DMS79 (cell line): ENCODE measurements at regions not wholly inside any gene's neighbourhood (a gene's known extent, or its start where the extent isn't known, plus 50 kb on each side); places are given as distances from the start of the nearest gene placed in this dataset.

ENCODE experiments used
- DNase-seq: peaks from one replicate; lab custom pipeline; 2025; lab: John Stamatoyannopoulos, UW

DNA sequence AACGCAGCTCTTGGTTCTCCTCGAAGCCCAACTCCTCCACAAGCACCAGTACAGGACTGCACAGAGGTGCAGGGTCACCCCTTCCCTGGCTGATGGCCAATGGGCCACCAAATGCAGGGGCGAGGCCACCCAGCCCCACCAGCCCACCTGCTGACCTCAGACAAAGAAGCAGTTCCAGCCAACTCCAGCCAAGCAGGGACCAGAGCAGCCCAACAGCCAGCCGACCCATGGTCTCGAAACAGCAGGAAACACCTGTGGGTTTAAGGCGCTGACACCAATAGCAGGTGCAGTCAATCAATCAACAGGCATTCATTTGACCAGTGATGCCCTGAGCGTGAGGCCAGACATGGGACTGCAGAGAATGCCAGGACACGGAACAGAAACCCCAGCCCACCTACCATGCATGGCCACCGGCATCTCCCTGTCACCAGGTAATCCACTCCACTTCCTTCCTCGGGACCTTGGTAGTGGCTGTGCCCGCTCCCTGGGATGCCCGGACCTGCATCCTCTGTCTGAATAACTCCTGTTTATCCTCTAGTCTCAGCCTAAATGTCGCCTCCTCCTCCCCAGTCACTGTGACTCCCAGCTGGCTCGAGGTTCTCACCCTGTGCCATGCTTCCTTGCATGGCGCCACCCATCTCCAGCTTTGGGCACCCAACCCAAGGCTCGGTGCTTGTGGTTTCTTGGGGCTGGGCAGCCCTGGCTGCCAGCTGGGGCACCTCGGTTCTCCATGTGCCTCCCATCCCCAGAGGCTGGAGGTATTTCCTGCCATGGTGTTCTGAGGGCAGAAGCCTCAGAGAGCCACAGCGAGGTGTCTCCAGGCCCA is 1475.4 kb downstream of the BRD1 start:
- DNase-seq = no peak

DNA sequence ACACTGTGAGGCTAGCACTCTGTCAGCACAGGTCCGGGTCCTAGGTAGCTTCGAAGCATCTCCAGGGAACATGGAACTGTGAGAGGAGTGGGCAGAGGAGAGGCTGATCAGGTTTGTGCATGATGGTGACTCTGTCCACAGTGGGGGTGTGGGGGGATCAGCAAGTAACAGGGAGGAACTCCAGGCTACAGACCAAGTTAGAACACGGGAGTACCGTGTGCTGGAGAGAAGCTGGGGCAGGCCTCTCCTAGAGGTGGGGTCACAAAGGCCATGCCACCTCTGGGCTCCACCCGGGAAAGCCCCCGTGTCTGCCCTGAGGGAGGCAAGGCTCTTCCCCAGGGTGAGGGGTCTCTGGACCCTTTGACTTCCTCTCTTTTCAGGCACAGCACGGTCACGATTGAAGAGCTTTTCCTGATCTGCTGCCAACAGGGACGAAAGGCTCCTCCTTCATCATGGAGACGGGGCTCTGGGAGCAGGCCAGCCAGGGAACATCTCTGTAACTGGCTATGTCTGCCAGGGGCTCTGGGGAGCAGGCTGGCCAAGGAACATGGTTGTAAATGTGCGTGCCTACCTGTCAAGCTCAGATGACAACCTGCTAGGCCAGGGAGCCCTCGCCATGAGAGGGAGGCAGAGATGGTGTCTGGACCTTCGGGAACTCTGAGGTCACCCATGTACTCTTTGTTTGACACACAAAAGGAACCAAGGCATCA is 1476.1 kb downstream of the BRD1 start:
- no peak for DNase-seq

DNA sequence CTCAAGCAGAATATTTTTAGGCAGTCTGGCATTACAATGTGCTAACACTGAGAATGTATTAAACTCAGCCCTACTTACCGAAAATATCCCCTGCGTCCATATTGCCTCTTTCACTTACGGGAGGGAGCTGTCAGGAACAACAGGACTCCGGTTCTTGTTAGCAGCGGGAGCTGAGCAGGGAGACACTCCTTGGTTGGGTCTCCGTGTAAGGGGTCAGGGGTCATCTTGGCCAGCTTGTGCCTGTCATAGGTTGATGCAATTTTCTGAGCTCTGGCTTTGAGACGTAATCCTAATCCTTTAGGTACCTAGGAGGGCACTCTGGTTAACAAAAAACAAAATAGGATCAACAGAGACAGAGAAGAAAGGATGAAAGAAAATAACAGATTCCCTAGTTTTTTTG is 1477.2 kb downstream of the BRD1 start:
- DNase-seq = no peak

DNA sequence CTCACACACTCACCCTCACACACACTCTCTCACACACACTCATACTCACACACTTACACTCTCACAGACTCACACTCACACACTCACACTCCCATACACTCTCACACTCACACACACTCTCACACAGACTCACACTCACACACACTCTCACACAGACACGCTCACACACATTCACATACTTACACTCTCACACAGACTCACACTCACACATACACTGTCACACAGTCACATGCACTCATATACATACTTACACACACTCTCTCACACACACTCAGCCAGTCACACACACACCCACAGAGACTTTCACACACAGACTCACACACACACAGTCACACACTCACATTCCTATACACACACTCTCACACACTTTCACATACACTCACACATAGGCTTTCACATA is 1478.8 kb downstream of the BRD1 start:
- no peak for DNase-seq

DNA sequence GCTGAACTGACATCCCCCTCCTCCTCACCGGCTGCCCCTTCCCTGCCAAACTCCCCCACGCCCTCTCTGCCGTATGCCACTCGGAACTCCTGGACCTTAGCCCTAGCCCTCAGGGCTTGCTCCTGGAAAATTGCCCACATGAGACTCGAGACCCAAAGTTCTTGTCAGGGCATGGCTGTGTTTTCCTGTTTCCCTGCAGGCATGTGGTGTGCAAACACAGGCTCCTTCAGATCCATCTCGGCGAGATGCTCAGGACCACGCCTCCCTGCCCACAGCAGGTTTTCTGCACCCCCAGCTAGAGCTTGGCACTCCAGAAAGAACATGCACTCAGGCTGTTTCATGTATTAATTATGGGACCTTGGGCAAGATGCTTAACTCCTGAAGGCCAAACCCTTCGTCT is 1480.4 kb downstream of the BRD1 start:
- DNase-seq = peak; percentile 64

DNA sequence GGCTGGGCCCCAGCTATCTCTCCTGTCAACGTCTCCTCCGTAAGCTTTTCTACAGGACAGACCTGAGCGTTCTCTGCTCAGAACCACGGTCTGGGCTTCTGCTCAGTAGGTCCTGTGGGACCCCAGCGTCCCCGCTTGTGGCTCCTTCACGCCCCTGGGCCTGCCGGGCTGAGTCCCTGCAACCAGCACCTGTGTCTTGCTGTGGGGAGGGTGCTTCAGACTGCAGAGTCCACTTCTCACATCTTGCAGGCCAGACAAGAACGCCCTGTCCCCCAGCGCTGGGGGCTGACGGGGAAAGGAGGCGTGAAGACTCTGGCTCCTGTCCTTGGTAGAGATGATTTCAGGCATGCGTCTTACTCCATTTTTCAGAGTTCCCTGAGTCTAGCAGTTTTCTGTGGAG is 1480.8 kb downstream of the BRD1 start:
- DNase-seq = no peak

DNA sequence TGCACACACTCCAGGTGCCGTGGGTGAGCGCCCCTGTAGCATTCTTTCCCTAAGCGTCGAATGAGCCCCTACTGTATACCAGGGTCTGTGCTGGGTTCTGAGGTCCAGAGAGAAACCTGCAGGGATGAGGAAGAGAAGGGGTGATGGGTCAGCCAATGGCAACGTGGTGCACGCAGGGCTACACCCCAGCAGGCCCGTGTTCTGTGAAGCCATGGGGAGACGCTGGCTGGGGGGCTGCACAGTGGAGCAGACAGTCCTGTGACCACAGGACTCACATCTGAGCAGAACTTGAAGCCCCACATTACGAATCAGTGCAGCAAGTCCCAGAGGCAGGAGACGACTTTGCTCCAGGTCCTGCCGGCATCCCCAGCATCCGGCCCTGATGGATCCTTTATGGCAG is 1481.4 kb downstream of the BRD1 start:
- DNase-seq = no peak

DNA sequence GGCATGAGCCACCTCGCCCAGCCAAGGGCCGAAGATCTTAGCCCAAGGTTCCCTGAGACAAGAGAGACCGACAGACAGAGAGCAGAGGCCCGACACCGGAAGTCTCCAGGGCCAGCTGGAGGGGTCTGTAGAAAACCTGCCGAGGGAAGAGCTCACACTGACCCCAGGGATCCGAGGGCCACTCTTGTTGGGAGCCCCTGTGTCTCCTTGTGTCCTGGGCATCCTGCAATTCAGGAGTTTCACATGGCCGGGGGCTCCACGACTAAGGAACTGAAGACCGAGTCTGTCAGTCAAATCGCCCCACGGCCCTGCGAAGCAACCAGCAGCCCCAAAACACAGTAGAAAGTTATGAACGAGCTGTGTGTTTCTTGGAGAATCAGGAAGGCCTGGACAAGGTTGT is 1482.0 kb downstream of the BRD1 start:
- DNase-seq = no peak

DNA sequence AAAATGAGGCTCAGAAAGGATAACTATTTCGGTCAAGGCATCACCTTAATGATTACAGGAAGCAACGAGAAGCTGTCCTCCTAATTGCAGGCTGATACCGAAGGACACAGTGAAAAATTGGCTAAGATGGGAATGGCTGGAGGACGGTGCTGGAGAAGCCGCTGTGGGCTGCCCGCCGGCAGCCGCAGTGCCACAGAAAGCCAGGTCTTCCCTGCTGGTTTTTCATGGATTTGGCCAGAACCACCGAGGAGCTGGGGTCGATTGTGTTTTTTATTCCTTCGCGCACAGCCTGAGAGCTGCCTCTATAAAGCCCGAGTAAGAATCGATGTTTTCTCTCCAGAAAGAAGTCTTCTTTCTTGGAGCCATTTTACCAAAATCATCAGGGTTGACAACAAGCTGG is 1484.2 kb downstream of the BRD1 start:
- no peak for DNase-seq

DNA sequence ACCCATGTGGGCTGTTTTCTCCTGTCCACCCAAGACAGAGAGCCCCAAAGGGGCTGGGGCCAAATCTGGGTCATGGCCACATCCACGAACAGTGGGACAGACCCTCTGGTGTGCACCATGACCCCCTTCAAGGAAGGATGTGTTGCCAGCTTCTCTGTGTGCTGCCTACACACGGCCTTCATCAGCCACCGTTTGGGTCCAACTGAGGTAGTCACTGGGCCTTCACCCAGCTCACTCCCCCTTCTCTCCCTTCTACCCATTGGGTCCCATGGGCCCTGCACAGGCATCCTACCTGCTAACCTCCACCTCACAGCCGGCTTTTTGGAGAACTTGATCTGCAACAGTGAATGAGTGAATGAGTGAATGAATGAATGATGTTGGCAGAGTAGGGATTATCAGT is 1484.9 kb downstream of the BRD1 start:
- no peak for DNase-seq

DNA sequence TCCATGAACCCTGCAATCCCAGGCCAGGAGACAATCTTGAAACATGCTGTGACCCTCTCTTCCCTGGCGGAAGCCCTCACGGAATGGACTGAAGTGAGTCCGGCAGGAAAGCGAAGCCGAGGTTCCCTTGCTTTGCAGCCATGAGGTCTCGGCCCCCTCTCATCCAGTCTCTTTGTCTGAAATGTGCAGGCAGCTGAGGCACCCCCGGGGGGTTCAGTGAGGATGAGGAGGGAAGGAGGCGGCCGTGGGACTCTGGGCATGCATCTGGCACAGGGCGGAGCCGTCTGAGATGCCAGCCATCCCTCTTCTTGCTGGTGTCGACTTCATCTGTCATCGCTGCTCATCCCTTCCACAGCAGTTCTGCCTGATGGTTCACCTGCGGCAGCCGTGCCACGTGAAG is 1485.7 kb downstream of the BRD1 start:
- DNase-seq = no peak

DNA sequence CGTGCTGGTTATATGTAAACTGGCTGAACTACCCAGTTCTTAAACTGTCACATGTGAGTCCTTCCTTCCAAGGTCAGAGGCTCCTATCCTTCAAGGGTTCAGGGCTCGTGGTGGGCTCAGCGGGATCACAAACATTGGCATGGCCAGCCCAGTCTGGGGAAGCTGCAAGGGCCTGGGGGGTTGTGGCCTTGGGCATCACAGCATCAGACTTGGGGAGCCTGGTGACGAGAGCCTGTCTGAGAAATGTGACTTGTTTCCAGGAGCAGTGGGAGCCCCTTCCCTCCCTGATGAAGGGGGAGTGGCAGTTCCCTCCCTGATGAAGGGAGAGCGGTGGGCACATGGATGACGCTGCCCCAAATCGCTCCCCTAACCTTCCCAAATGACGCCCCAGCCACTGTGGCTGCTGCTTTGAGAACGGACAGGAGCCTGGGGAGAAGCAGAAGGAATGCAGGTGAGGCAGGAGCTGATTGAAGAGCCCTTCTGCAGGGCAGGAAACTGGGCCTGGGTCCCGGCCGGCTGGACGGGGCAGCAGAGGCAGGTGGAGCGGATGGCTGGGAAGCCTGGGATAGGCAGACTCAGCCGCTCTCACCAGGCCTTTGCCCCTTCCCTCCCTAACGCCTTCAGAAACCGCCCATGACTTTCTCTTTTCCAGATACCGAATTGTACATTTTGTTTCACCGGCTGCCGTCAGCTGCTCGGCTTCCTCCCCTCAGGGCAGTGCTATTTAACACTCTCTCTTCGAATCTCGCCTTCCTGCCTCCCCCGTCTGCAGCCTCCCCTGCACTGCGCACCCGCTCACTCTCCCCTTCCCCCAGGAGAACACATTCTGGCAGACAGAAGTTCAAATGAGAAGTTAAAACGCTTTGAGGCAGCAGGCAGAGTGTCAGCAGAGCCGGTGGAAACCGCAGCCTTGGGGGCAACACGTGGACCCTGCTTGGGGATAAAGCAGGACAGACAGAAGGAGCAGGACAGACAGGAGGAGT is 1486.7 kb downstream of the BRD1 start:
- DNase-seq = no peak

DNA sequence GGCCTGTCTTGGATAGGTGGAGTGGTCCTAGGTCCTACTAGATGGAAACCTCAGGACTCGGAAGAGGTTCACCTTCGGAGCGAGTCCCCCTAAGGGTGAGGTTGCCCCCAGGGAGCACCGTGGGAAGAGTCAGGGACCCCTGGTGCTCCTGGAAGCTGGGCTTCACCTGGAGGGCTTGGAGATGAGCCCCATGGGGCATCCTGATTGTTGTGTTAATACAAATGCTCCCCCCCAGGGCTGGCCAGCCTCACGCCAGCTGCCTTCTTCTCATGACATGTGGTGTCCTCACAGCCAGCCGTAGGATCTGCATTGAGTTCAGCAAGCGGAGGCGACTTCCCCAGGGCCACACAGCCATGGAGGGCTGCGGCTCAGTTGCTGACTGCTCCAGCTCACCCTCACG is 1487.5 kb downstream of the BRD1 start:
- DNase-seq = no peak

DNA sequence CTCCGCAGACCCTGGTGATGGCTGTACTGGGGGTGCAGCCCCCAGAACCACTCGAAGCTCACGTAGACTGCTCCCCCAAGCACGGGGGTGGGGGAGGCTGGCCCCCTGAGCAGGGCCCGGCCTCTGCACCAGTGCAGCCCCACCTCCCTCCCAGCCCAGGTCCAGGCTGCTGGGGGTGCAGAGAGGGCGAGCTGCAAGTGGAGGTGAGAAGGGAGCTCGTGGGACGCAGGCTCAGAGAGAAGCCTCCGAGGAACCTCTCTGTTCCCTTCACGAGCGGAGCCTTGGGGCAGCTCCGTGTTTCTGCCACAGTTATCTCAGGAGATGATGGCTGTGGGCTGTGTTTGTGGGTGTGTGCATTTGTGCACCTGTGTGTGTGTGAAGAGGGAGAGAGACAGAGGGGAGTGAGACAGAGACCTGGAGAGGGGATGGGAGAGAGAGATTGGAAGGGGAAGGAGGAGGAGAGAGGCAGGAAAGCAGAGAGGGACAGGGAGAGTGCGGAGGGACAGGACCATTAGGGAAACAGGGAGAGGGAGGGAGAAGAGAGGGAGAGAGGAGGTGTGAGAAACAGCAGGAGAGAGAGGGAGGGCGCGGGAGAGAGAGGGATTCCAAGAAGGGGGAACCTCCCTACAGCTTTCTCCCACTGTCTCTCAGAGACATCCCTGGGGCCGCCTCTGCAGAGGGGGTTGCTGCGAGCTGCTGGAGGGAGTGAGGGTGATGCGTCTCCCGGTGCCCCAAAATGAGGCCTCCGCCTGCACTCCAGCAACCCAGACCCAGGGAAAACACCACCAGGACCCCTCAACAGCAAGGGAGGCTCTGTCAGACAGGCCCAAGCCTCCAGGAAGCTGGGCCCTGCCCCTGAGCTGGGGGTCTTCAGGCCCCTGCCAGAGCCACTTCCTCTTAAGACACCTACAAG is 1488.6 kb downstream of the BRD1 start:
- no peak for DNase-seq

DNA sequence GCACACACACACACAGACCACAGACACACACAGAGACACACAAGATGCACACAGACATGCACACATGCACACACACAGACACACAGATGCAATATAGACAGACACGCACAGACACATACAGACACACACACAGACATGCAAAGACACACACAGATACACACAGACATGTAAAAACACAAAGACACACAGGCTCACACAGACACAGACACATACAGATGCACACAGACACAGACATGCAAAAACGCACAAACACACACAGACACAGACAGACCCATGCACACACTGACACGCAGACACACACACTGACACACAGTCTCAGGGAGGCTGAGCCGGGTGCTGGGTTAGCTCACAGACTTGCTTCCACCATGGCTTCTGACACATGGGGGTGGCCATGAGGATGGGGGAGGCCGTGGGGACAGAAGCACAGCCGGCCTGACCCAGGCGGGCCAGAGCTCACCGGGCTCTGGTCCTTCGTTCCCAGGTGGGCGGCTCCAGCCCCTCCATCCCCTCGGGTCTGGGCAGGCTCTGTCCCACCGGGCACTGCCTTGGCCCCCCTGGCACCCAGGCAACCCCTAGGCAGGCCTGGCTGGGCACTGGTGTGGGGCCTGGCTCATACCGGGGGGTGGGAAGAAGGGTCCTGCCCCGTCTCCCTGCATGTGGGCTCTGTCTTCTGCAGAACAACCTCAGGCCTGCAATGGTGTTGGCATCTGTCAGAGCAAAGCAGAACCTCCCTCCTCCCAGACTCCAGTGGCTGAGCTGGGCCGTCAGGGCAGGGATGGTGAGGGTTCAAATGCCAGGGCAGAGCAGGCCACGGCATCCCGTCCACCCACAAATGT is 1489.5 kb downstream of the BRD1 start:
- no peak for DNase-seq

DNA sequence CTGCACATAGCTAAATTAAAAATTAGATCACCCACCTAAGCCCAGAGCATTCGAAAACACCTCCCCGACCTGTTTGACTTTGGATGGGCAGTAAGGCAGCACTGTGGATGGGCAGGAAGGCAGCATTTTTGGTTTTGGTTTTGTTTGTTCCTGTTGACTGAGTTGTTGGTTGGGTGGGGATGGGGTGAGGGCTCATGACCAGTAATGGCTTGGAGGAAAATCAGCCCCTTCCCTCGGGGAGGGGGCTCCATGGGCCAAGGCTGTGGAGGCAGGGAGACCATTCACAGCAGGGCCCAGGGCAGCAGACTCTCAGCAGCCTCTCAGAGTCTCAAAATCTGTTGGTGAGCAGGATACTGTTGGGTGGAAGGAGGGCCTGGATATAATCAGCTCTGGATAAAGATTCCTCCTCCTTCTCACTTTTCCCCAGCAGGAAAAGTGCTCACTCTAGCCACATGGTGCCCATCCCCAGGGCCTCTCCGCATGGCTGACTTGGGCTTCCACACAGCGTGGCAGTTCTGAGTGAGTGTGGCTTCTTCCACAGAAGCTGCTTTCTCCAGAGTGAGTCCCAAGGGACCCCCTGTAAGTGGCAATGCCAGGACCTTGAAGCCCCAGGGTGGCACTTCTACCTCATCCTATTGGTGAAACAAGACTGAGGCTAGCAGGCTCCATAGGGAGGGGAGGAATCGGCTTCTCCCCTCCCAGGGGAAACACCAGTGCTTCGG is 1491.2 kb downstream of the BRD1 start:
- DNase-seq = no peak

DNA sequence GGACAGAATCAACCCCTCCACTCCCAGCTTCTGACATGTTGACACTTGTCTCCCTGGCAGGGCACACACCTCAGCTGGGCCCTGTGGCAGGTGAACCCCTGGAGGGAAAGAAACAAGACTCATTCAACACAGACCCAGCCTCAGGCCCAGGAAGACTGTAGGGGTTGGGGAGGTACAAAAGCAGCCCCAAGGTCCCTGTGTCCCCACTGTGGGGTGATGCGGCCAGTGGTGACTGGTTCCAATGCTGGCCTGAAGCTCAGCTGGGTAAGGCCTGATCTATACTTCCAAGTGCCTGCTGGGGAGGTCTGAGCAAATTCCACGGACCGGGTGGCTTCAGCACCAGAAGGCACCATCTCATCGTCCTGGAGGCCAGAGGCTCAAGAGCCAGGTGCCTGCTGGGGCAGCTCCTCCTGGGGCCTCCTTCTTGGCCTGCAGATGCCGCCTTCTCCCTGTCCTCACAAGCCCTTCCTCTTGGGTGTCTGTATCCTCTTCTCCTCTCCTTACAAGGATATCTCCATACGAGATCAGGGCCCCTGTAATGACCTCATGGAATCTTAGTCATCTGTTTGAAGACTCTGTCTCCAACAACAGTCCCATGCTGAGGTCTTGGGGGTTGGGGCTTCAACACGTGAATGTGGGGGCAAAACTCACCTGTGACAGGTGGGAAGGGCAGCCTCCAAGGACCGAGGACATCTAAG is 1492.1 kb downstream of the BRD1 start:
- DNase-seq = no peak

DNA sequence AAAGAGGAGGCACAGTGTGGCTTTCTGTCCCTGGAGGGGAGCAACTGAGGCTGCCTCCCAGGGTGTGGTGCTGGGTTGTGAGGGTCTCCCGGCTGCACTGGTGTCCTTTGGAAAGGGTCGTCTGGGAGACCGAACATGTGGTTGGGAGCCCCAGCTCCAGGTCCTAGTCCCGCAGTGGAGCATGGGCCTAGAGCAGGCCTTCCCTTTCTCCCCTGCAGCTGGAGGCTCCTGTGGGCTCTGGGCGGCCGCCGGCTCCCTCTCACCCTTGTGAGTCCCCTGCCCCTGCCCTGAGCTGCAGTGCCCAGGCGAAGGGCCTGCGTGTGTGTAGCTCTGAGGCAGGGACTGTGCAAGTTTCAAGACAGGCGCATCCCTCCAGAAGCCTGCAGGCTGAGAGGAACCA is 1492.7 kb downstream of the BRD1 start:
- no peak for DNase-seq
